Ishikawa (cell line): ENCODE measurements at regions not wholly inside any gene's neighbourhood (a gene's known extent, or its start where the extent isn't known, plus 50 kb on each side); places are given as distances from the start of the nearest gene placed in this dataset.

Source experiments
- CEBPB ChIP-seq: IDR thresholded peaks from 2 replicates; pipeline ENCODE4 v1.6.1; 2012
- CREB1 ChIP-seq: IDR thresholded peaks from 2 replicates; pipeline ENCODE4 v1.6.1; 2012; ENCODE audit warnings: low read depth
- EGR1 ChIP-seq: IDR thresholded peaks from 2 replicates; pipeline ENCODE4 v1.6.1; 2012
- EP300 ChIP-seq: IDR thresholded peaks from 2 replicates; pipeline ENCODE4 v1.6.1; 2012; ENCODE audit warnings: borderline replicate concordance
- RAD21 ChIP-seq: IDR thresholded peaks from 2 replicates; pipeline ENCODE4 v1.6.1; 2012; ENCODE audit warnings: low read depth
- TAF1 ChIP-seq: IDR thresholded peaks from 2 replicates; pipeline ENCODE4 v1.6.1; 2012; ENCODE audit warnings: low read depth, mild to moderate bottlenecking
- TCF12 ChIP-seq: IDR thresholded peaks from 2 replicates; pipeline ENCODE4 v1.6.1; 2012; ENCODE audit warnings: low read depth
- YY1 ChIP-seq: IDR thresholded peaks from 2 replicates; pipeline ENCODE4 v1.6.1; 2012; ENCODE audit warnings: low read depth
- ZBTB7A ChIP-seq: IDR thresholded peaks from 2 replicates; pipeline ENCODE4 v1.6.1; 2012; ENCODE audit warnings: low read depth
- TF ChIP-seq, protein P1 (sequence below): IDR thresholded peaks from 2 replicates; pipeline ENCODE4 v1.6.1; 2012; ENCODE audit warnings: low read depth, mild to moderate bottlenecking
- TF ChIP-seq, protein P2 (sequence below): IDR thresholded peaks from 2 replicates; pipeline ENCODE4 v1.6.1; 2012
- TF ChIP-seq, protein P3 (sequence below): IDR thresholded peaks from 2 replicates; pipeline ENCODE4 v1.6.1; 2012

DNA sequence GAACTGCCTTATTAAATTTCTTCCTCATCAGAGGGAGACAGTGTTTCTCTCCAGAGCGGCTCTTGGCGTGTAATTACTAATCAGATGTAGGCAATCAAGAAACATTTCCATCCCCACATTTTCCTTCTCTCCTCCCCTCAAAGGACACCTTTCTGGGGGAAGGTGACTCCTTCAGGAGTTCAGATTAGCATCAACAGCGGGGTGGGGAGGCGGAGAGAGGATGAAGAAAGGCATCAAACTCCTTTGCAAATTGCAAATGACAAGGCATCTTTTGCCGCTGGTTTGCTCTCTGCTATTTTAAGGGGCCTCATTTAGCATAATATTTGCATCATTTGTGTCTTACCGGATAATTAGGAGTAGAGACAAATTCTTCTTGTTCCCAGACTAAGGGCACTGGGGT is 231.7 kb upstream of the SRRM4 start:
- TF ChIP-seq CEBPB, result no peak
- TF ChIP-seq EP300, result no peak
- TF ChIP-seq RAD21, result no peak
- TF ChIP-seq EGR1, result no peak
- no peak for TF ChIP-seq CREB1
- TF ChIP-seq, protein P1, sequence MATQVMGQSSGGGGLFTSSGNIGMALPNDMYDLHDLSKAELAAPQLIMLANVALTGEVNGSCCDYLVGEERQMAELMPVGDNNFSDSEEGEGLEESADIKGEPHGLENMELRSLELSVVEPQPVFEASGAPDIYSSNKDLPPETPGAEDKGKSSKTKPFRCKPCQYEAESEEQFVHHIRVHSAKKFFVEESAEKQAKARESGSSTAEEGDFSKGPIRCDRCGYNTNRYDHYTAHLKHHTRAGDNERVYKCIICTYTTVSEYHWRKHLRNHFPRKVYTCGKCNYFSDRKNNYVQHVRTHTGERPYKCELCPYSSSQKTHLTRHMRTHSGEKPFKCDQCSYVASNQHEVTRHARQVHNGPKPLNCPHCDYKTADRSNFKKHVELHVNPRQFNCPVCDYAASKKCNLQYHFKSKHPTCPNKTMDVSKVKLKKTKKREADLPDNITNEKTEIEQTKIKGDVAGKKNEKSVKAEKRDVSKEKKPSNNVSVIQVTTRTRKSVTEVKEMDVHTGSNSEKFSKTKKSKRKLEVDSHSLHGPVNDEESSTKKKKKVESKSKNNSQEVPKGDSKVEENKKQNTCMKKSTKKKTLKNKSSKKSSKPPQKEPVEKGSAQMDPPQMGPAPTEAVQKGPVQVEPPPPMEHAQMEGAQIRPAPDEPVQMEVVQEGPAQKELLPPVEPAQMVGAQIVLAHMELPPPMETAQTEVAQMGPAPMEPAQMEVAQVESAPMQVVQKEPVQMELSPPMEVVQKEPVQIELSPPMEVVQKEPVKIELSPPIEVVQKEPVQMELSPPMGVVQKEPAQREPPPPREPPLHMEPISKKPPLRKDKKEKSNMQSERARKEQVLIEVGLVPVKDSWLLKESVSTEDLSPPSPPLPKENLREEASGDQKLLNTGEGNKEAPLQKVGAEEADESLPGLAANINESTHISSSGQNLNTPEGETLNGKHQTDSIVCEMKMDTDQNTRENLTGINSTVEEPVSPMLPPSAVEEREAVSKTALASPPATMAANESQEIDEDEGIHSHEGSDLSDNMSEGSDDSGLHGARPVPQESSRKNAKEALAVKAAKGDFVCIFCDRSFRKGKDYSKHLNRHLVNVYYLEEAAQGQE, result no peak
- TF ChIP-seq TAF1, result no peak
- TF ChIP-seq YY1, result no peak
- TF ChIP-seq, protein P2, sequence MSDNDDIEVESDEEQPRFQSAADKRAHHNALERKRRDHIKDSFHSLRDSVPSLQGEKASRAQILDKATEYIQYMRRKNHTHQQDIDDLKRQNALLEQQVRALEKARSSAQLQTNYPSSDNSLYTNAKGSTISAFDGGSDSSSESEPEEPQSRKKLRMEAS, result no peak
- TF ChIP-seq, protein P3, sequence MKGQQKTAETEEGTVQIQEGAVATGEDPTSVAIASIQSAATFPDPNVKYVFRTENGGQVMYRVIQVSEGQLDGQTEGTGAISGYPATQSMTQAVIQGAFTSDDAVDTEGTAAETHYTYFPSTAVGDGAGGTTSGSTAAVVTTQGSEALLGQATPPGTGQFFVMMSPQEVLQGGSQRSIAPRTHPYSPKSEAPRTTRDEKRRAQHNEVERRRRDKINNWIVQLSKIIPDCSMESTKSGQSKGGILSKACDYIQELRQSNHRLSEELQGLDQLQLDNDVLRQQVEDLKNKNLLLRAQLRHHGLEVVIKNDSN, result no peak
- TF ChIP-seq ZBTB7A, result no peak
- TF ChIP-seq TCF12, result no peak
